ENCODE measurements at regions not wholly inside any gene's neighbourhood (a gene's known extent, or its start where the extent isn't known, plus 50 kb on each side); places are given as distances from the start of the nearest gene placed in this dataset.
"Not testable (repeated sequence)": the region's sequence is repeated elsewhere in the genome, so short reads cannot be mapped to it uniquely, and the experiment has no call there.

- not testable (repeated sequence) for DNase-seq
These were observed 179.7 kb downstream of the IRF8 start for GRCh38 chr16:86078711-86079110.

DNA sequence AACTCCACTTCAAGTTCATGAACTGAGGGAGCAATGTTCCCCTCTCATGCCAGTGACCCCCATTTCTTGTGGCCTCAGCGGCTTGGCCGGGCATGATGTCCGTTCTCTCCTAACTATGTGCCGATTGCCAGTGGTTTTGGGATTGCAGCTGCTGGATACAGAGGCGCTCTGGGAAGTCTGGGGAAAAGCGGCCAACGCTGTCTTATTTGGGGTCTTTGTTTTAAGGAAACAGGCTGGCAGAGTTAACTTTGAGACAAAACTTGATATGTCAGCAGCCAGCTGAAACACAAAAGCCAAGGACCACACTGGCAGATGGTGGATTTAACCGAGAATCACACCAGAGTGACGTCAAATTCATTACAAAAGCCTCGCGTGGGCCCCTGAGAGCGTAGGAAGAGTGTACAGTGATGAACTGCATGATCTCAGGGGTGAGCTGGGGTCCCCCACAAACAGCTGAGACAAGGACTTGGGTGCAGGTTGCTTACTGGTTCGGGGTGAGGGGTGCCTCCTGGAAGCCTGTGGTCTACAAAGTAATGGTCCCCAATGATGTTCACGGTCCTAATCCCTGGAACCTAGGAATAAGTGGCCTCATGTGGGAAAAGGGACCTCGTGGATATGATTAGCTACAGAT, 180.4 kb downstream of the IRF8 start:
- no peak for DNase-seq

DNA sequence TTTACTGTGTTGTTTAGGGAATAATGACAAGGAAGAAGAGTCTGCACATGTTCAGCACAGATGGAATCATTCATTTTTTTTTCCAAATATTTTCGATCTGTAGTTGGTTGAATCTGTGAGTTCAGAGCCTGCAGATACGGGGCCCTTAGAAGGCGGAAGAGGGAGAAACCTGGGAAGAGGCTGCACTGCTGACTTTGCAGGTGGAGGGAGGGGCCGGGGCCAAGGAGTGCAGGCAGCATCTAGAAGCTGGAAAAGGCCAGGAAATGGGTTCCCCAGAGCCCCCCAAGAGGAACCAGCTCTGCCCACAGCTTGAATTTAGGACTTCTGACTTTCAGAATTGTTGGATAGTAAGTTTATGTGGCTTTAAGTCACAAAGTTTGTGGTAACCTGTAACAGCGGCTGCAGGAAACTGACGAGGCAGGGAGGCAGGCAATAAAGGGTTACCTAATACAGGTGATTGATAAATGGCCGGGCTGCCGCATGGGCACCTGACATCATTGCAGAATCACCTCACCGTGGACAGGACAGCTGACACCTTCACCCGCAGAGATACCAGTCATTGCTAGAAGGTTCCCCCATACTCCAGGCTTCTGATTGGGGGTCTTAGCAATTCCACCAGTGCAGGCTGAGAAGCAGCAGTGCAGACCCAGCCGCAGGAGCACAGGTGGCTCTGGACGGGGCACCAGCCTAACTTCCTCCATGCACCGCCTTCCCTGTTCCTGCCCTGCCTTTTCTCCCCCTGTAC, 181.3 kb downstream of the IRF8 start:
- DNase-seq = no peak

GRCh38 chr16:86080982-86081381, 182.0 kb downstream of the IRF8 start:
- DNase-seq = no peak

DNA sequence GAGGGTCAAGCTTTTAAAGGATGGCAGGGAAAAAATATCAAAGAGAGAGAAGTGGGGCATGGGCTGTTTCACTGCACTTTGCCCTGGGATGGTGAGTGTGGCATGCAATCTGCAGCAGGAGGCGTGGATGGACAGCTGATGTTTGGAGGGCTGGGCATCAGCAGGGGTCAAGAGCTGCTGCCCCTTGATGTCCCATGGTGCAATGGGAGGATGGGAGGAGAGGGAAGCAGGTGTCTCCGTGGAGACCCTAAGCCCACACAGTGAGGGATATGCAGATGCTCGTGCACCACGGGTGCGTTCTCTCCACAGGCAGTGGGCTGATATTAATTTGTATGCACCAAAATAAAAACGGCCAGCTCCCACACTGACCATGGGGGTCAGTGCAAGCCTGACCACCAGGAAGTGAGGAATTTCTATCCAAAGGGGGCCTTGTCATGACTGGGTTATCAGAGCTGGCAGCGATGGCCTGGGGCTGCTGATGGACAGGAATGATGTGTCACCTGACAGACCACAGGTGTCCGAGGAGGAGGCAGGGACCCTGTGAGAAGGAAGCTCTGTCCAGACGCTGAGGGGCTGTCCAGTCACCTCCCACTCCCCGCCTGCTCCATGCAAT, 183.6 kb downstream of the IRF8 start:
- DNase-seq = no peak

DNA sequence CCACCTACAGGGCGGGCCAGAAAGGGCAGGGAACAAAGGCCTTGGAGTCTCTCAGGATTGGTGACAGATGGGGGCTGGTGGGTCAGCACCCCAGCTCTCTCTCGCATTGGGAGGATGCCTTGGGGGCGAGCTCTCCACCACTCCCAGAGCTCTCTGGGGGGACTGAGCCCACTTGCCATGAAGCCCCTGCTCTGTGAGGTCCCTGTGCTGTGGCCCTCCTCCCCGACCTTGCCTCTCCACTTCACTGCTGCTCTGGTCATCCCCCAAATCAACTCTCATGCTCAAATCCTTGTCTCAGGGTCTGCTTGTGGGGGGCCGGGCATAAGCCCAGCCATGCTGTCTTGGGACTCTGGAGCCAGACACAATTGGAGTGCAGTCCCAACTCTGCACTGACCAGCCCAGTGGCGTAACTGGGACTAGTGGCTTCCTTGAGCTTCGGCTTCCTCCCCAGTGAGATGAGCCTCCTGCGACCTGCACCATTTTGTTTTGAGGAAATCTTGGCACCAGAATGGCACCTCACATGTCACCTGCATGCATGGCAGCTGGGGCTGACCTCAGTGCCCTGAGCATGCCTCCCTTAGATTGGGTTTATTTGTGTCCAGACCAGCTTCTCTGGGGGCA, 184.5 kb downstream of the IRF8 start:
- no peak for DNase-seq

DNA sequence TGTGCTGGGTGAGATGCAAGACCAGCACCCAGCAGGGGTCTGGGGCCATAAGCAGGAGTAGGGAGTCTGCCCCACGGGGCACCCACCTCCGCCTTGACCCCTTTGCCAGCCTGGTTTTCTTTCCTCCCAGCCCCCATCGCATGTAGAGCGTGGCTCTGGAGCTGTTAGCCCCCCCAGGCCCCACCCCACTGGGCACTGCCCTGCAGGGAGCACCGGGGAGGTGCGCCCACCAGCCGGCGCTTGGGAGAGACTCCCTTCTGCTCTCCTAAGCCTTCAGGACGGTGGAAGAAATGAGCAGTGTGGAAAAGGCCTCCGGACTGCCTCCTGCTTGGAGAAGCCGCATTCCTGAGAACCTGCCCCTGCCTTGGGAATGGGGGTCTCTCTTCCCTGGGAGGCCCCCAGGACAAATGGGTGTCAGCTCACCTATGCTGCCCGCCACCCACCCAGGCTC, 186.2 kb downstream of the IRF8 start:
- no peak for DNase-seq

DNA sequence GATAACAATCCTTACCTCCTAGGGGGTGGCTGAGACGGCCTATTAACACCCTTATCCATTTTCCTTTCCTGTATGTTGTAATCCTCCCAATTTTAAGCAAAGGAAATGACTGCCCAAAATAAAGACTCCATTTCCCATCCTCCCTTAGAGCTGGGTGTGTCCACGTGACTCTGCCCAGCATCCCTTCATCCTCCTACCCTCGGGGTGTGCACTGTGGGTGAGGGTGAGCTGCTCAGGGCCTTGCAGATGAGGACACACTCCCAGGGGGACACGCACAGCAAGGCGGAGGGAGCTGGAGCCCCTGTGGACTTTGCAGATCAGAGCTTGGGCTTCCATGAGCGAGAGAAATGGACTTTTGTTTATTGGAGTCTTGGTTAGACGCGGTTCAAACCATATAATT, 186.8 kb downstream of the IRF8 start:
- DNase-seq = no peak

GRCh38 chr16:86086471-86086870, 187.5 kb downstream of the IRF8 start:
- DNase-seq = no peak

DNA sequence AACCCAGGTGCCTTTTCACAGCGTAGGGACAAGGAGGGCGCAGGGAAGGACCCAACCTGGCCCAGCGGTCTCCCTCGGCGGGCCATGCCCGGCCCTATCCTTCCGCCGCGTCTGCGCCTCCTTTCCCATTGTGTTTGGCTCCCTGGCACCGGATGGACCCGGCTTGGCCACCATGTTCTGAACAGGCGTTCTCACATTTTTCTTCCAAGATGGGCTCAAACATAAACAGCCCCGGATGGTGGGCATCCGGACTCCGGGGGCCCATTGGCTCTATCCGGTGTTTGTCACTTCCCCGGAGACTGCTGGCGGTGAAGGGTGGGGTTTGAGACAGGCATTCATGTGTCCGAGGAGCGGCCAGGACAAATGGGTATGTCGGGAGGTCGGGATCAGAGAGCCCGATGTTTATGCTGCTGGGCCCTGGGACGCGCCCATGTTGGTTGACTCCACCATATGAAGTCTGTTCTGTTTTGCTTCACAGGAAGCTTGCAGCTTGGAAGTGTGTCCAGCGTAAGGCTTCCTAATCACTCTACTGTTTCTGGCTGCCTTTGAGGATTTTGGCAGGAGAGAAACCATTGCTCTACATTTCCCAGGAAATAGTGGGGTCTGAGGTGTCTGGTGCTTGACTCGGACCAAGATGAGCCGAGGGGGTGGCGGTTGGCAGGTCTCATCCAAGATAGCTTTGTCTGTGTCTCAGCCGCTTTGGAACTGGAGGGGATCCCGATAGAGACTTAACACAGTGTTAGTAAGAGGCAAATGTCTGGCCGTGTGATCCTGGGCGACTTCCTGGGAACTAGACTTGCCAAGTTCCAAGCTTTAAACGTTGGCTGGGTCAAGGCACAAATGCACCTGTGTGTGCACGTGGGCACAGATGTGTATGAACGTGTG, 188.3 kb downstream of the IRF8 start:
- DNase-seq = no peak

GRCh38 chr16:86087896-86088230, 188.9 kb downstream of the IRF8 start:
- DNase-seq = no peak

GRCh38 chr16:86088287-86088686, 189.3 kb downstream of the IRF8 start:
- DNase-seq = no peak

- no peak for DNase-seq
These were observed 189.9 kb downstream of the IRF8 start for GRCh38 chr16:86088816-86089215.

- no peak for DNase-seq
These were observed 190.5 kb downstream of the IRF8 start for GRCh38 chr16:86089334-86089900.

DNA sequence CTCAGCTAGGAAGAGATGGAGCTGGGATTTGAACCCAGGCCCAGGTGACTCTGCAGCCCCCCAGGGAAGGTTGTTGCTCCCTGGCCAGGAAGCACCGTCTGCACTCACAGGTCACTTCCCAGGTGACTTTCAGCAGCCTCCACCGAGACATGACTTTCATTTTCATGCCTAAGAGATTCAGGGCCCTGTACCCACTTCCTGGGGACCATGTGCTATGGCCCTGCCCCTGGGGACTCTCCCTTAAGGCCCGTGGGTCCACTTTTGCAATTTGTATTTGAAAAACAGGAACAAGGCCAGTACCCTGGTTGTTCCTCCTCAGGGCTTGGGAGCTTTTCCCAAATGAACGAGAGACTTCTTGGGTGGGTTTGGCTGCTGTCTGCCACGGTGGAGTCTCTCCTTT, 191.0 kb downstream of the IRF8 start:
- no peak for DNase-seq

GRCh38 chr16:86090461-86091170, 191.7 kb downstream of the IRF8 start:
- DNase-seq = no peak

DNA sequence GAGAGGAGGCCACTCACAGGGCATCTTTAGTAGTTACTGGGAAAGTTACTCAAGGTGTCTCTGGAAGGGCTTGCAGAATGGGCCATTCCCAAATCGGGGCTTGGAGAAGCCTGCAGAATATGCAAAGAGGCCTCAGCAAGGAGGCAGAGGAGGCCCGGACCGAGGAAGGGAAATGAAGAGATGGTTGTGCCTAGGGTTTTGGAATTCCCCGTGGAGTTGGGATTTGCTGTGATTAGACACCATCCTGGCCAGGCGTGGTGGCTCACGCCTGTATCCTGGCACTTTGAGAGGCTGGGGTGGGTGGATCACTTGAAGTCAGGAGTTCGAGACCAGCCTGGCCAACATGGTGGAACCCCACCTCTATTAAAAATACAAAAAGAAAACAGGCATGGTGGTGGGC, 193.0 kb downstream of the IRF8 start:
- DNase-seq = no peak

DNA sequence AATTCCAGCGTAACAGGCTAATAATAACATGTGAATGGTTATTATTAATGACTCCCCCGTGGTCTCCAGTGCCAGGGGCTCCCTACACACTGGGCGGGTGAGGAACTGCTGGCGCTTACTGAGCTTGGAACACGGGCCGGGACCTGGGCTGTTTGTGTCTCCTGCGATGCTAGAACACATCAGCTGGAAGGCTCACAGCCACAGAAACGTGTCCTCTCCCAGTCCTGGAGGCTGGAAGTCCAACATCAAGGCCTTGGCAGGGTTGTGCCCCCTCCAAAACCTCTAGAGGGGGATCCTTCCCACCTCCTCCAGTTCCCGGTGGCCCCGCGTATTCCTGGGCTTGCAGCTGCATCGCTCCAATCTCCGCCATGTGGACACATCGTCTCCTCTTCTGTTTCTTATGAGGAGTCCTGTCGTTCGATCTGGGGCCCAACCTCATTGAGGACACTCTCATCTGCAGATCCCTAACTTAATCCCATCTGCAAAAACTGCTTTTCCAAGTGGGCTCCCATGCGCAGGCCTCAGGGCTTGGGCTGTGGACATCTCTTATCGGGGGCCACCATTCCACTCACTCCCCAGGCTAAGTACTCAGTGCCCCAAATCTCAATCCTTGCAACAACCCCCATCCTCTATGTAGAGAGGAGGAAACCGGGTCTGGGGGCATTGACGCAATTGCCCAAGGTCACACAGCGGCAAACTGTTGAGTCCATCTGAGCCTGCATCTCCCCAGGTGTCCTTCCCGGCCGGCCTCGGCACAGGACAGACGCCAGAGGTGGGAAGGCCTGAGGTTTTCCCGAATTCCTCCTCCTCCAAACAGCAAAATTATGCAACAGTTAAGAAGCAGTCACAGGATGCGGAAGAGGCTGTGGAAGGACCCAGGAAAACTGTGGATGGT, 193.9 kb downstream of the IRF8 start:
- DNase-seq = no peak

DNA sequence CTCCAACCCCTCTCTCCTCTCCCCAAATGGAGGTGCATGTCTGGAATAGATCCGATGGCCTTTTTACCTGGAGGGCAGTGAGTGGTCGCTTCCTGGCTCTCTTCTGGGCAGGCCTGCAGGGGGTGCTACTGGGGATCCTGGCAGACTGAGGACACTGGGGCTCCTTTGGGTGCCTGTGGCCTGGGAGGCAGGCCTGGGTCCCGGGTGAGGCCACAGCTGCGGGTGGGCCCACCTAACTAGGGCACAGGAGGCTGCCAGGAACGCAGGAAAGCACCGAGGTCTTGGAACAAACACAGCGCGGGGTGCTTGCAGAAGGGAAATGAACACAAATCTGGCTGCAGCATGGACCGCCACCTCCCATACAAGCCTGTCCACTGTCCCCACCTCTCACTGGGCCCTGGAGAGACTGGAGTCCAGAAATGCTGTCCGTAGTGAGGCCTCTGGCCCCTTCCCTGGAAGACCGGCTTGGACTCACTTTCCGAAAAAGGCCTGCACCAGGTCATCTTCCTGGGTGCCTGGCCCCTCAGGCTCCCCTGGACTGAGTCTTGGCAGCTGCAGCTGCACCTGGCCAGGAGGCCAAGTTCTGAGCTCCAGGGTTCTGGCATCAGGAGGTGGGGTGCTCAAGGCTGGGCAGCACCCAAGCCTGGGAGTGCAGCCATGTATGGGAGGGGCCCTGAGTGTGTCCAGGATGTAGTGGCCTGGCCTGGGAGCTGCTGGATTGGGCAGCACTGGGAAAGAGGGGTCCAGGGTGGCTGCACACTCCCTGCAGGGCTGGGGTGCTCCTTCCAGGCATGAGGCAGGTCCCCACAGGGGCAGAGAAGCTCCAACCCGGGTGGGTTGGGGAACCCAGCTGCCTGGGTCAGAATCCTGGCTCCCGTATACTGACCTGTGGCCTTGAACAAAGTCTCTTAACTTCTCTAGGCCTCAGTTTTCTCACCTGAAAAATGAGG, 195.1 kb downstream of the IRF8 start:
- DNase-seq = no peak
